B cell (primary cell): ENCODE measurements at regions not wholly inside any gene's neighbourhood (a gene's known extent, or its start where the extent isn't known, plus 50 kb on each side); places are given as distances from the start of the nearest gene placed in this dataset.
"Not testable (repeated sequence)": the region's sequence is repeated elsewhere in the genome, so short reads cannot be mapped to it uniquely, and the experiment has no call there.

Experiments used
- ATAC-seq: fragments of 200-7000 bp; cut with Tn5 transposase; one replicate; pipeline ENCODE4 v1.10.0; 2021; ENCODE audit warnings: low read depth, mild to moderate bottlenecking, moderate number of reproducible peaks, moderate library complexity
- CTCF ChIA-PET: fragments of 350-600 bp; sonication (Branson Sonifier 250); formaldehyde crosslinking; loops from one replicate; lab custom pipeline; 2021; ENCODE audit warnings: antibody characterized with exemption, inconsistent platforms; lab: Charles Lee
- POLR2A ChIA-PET: fragments of 350-600 bp; sonication (Branson Sonifier 250); formaldehyde crosslinking; loops from one replicate; lab custom pipeline; 2021; ENCODE audit warnings: antibody characterized with exemption; lab: Charles Lee
- DNase-seq: peaks from one replicate; pipeline ENCODE4 v3.0.0; 2013
- H2AFZ ChIP-seq: 2 replicates; pipeline ENCODE4 v1.6.1; 2012; ENCODE audit warnings: mild to moderate bottlenecking, low read depth, low read length; ENCODE audit not compliant: insufficient read depth, poor library complexity, severe bottlenecking
- H3K27ac ChIP-seq, 2 donors: 1 replicate in 1 of 2; 2 replicates in 1 of 2; pipeline ENCODE4 v1.5.1; 2012 to 2013; ENCODE audit warnings: low read length in 2 of 2, mild to moderate bottlenecking in 2 of 2, moderate library complexity in 1 of 2
- H3K27me3 ChIP-seq, 4 experiments: fragments of 200-600 bp in 1 of 4; sonication (generic) in 1 of 4; replicated peaks in 1 of 4; 1 replicate in 2 of 4; 2 replicates in 2 of 4; pipeline versions ENCODE4 v1.6.1 to v1.7.0; 2013 to 2016; ENCODE audit warnings: low read length in 3 of 4, mild to moderate bottlenecking in 2 of 4, mixed read lengths in 1 of 4, moderate library complexity in 1 of 4; ENCODE audit not compliant: insufficient read depth in 4 of 4, control insufficient read depth in 3 of 4; ENCODE audit errors: control extremely low read depth in 1 of 4
- H3K36me3 ChIP-seq, 2 experiments: replicated peaks in 1 of 2; 1 replicate in 1 of 2; 2 replicates in 1 of 2; pipeline versions ENCODE4 v1.6.1 to v1.7.1; 2013; ENCODE audit warnings: low read length in 1 of 2; ENCODE audit not compliant: insufficient read depth in 2 of 2, control insufficient read depth in 1 of 2; ENCODE audit errors: control extremely low read depth in 1 of 2, extremely low read depth in 1 of 2
- H3K4me1 ChIP-seq, 2 donors: fragments of 200-600 bp in 1 of 2; sonication (generic) in 1 of 2; 1 replicate in 1 of 2; 2 replicates in 1 of 2; pipeline versions ENCODE4 v1.5.1 to v1.6.1; 2013 to 2017; ENCODE audit warnings: low read length in 2 of 2; ENCODE audit not compliant: control insufficient read depth in 2 of 2, insufficient read depth in 2 of 2
- H3K4me2 ChIP-seq: replicated peaks from 2 replicates; pipeline ENCODE3; 2012; ENCODE audit warnings: mild to moderate bottlenecking, low read depth, low read length; ENCODE audit not compliant: poor library complexity, severe bottlenecking
- H3K4me3 ChIP-seq, 5 experiments: fragments of 200-600 bp in 1 of 5; sonication (generic) in 1 of 5; 1 replicate in 3 of 5; 2 replicates in 2 of 5; pipeline versions ENCODE4 v1.5.1 to v1.7.0; 2011 to 2016; ENCODE audit warnings: low read length in 4 of 5, mild to moderate bottlenecking in 4 of 5, low read depth in 2 of 5, control low read depth in 1 of 5, moderate library complexity in 1 of 5; ENCODE audit not compliant: insufficient read depth in 1 of 5; ENCODE audit errors: control extremely low read depth in 1 of 5, extremely low read depth in 1 of 5
- H3K79me2 ChIP-seq: fragments of 200-600 bp; sonication (generic); one replicate; pipeline ENCODE4 v1.6.0; 2016; ENCODE audit warnings: low read length; ENCODE audit not compliant: control insufficient read depth, insufficient read depth
- H3K9ac ChIP-seq: fragments of 200-600 bp; sonication (generic); 2 replicates; pipeline ENCODE4 v1.6.1; 2017; ENCODE audit warnings: mild to moderate bottlenecking, low read length, moderate library complexity
- H3K9me3 ChIP-seq, 3 donors: one replicate each; pipeline versions ENCODE4 v1.6.1 to v1.7.1; 2013; ENCODE audit warnings: low read length in 2 of 3; ENCODE audit not compliant: control insufficient read depth in 2 of 3, insufficient read depth in 1 of 3; ENCODE audit errors: control extremely low read depth in 1 of 3
- H4K20me1 ChIP-seq: 2 replicates; pipeline ENCODE4 v1.6.0; 2012; ENCODE audit warnings: mild to moderate bottlenecking, low read length; ENCODE audit not compliant: insufficient read depth, control insufficient read depth, poor library complexity, severe bottlenecking
- H3K27ac Mint-ChIP-seq: one replicate; pipeline ENCODE4 v1.8.0; 2021; ENCODE audit warnings: mixed read lengths
- H3K27me3 Mint-ChIP-seq: one replicate; pipeline ENCODE4 v1.8.0; 2021; ENCODE audit warnings: mixed read lengths
- H3K4me1 Mint-ChIP-seq: one replicate; pipeline ENCODE4 v1.8.0; 2021; ENCODE audit warnings: mixed read lengths
- H3K4me3 Mint-ChIP-seq: one replicate; pipeline ENCODE4 v1.8.0; 2021; ENCODE audit warnings: mixed read lengths
- H3K9me3 Mint-ChIP-seq: one replicate; pipeline ENCODE4 v1.8.0; 2022; ENCODE audit warnings: mixed read lengths; ENCODE audit not compliant: insufficient read depth
- EZH2 ChIP-seq: IDR thresholded peaks from 2 replicates; pipeline ENCODE4 v1.6.1; 2012; ENCODE audit warnings: borderline replicate concordance, low read depth, mild to moderate bottlenecking, moderate library complexity, low read length; ENCODE audit not compliant: insufficient read depth, poor library complexity, severe bottlenecking
- WGBS: methylation state at CpG from one replicate; pipeline ENCODE4 v1.1.5; 2013; ENCODE audit warnings: missing lambda C conversion rate; ENCODE audit not compliant: insufficient coverage; 5-methylcytosine and 5-hydroxymethylcytosine counted together
- intact Hi-C: fragments of 100-400 bp; cut with micrococcal nuclease; formaldehyde crosslinking; loops from one replicate; pipeline ENCODE4 v1.10.0; 2022
- TF ChIP-seq, protein P1 (sequence below): fragments of 200-600 bp; IDR thresholded peaks from one replicate; pipeline ENCODE4 v1.8.0; 2022; ENCODE audit warnings: antibody characterized with exemption, mild to moderate bottlenecking

DNA sequence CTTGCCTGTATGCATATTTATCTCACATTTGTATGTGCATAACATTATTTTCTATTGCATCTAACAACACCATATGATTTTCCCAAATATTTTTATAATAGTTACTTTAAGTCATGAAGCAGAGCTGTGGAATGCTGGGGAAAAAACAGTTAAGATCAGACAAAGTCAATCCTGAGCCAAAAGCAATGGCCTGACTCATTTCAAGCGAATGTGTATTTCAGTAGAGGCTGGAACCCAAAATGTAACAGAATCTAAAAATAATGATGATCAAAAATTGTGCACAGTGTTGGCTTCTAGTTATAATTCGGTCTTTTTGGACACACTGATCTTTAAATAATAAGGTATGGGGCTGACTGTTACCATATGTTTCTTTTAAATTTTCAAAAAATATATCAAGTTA lies 516.2 kb upstream of the ADGRL3 start:
- H3K9me3 Mint-ChIP-seq: no peaks in the 10 kb centered on the region
- DNase-seq (no peak), ATAC-seq (no peak)
- H3K4me1 ChIP-seq: no peaks in the 10 kb centered on the region
- ChIA-PET CTCF (no interaction called here), POLR2A (no interaction called here)
- intact Hi-C loops: no loop called here
- no peaks in the 10 kb centered on the region for H3K4me1 Mint-ChIP-seq
- no peak overlapping the region for H3K9ac ChIP-seq
- H3K27me3 Mint-ChIP-seq: no peaks in the 10 kb centered on the region
- peaks cover 0 to 1% (median 0%) of the 10 kb centered on the region in 3 donors for H3K9me3 ChIP-seq
- H2AFZ ChIP-seq: no peak overlapping the region
- no peaks in the 10 kb centered on the region for H3K79me2 ChIP-seq
- H3K27ac ChIP-seq: no peak overlapping the region
- H3K36me3 ChIP-seq: no peaks in the 10 kb centered on the region
- no peak overlapping the region for H3K4me2 ChIP-seq
- WGBS: 100% methylated on average over 1 of the region's 2 CpGs
- TF ChIP-seq EZH2: no peak
- TF ChIP-seq, protein P1, sequence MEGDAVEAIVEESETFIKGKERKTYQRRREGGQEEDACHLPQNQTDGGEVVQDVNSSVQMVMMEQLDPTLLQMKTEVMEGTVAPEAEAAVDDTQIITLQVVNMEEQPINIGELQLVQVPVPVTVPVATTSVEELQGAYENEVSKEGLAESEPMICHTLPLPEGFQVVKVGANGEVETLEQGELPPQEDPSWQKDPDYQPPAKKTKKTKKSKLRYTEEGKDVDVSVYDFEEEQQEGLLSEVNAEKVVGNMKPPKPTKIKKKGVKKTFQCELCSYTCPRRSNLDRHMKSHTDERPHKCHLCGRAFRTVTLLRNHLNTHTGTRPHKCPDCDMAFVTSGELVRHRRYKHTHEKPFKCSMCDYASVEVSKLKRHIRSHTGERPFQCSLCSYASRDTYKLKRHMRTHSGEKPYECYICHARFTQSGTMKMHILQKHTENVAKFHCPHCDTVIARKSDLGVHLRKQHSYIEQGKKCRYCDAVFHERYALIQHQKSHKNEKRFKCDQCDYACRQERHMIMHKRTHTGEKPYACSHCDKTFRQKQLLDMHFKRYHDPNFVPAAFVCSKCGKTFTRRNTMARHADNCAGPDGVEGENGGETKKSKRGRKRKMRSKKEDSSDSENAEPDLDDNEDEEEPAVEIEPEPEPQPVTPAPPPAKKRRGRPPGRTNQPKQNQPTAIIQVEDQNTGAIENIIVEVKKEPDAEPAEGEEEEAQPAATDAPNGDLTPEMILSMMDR: no peak
- H3K27ac Mint-ChIP-seq: no peak overlapping the region
- no peak overlapping the region for H3K4me3 ChIP-seq
- H3K27me3 ChIP-seq: no peaks in the 10 kb centered on the region
- no peak overlapping the region for H3K4me3 Mint-ChIP-seq
- no peaks in the 10 kb centered on the region for H4K20me1 ChIP-seq

DNA sequence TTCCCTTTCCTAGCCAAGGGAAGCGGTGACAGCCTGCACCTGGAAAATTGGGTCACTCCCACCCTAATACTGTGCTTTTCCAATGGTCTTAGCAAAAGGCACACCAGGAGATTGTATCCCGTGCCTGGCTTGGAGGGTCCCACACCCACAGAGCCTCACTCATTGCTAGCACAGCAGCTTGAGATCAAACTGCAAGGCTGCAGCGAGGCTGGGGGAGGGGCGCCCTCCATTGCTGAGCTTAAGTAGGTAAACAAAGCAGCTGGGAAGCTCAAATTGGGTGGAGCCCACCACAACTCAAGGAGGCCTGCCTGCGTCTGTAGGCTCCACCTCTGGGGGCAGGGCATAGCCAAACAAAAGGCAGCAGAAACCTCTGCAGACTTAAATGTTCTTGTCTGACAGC lies 504.1 kb upstream of the ADGRL3 start:
- H3K9me3 Mint-ChIP-seq, H3K4me3 Mint-ChIP-seq, H3K27ac ChIP-seq, ATAC-seq, H3K4me3 ChIP-seq, DNase-seq, intact Hi-C loops, H3K4me1 ChIP-seq, POLR2A ChIA-PET, H3K79me2 ChIP-seq, H2AFZ ChIP-seq, H3K9ac ChIP-seq, H3K27ac Mint-ChIP-seq, H3K4me1 Mint-ChIP-seq, CTCF ChIA-PET, H3K36me3 ChIP-seq, H3K4me2 ChIP-seq, H3K27me3 Mint-ChIP-seq, H4K20me1 ChIP-seq, H3K27me3 ChIP-seq: not testable (repeated sequence)
- peaks cover 0 to 12% (median 0%) of the 10 kb centered on the region in 3 donors for H3K9me3 ChIP-seq
- 96% methylated on average over 4 of the region's 5 CpGs for WGBS
